OCI-LY1 (cell line): ENCODE measurements at regions not wholly inside any gene's neighbourhood (a gene's known extent, or its start where the extent isn't known, plus 50 kb on each side); places are given as distances from the start of the nearest gene placed in this dataset.

Experiments used
- H2AFZ ChIP-seq: fragments of 200-600 bp; sonication (generic), shearing (Covaris generic); 2 replicates; pipeline ENCODE4 v1.6.0; 2014; ENCODE audit warnings: antibody characterized with exemption, mild to moderate bottlenecking, low read length
- H3F3A ChIP-seq: fragments of 200-600 bp; sonication (generic), shearing (Covaris generic); 2 replicates; pipeline ENCODE4 v1.6.0; 2014; ENCODE audit warnings: mild to moderate bottlenecking, antibody characterized with exemption, low read length, moderate library complexity; ENCODE audit not compliant: insufficient read depth
- H3K27ac ChIP-seq: fragments of 200-600 bp; sonication (generic); 2 replicates; pipeline ENCODE4 v1.5.1; 2014; ENCODE audit warnings: low read length, mixed run types, mild to moderate bottlenecking, low read depth; ENCODE audit not compliant: poor library complexity, severe bottlenecking
- H3K27me3 ChIP-seq: fragments of 200-600 bp; sonication (generic); 2 replicates; pipeline ENCODE4 v1.6.0; 2014; ENCODE audit warnings: antibody characterized with exemption, mild to moderate bottlenecking, low read length, moderate library complexity; ENCODE audit not compliant: insufficient read depth
- H3K36me3 ChIP-seq: fragments of 200-600 bp; sonication (generic); 2 replicates; pipeline ENCODE4 v1.6.1; 2014; ENCODE audit warnings: mild to moderate bottlenecking, antibody characterized with exemption, low read length, moderate library complexity, mixed read lengths; ENCODE audit not compliant: insufficient read depth
- H3K4me1 ChIP-seq: fragments of 200-600 bp; sonication (generic); 2 replicates; pipeline ENCODE4 v1.5.1; 2014; ENCODE audit warnings: mild to moderate bottlenecking, low read length, moderate library complexity; ENCODE audit not compliant: insufficient read depth, severe bottlenecking
- H3K4me2 ChIP-seq: fragments of 200-600 bp; sonication (generic), shearing (Covaris generic); 2 replicates; pipeline ENCODE4 v1.6.1; 2014; ENCODE audit warnings: low read length
- H3K4me3 ChIP-seq: fragments of 200-600 bp; sonication (generic); 2 replicates; pipeline ENCODE4 v1.5.1; 2014; ENCODE audit warnings: low read length, low read depth, mild to moderate bottlenecking, mixed read lengths; ENCODE audit not compliant: poor library complexity, severe bottlenecking
- H3K79me2 ChIP-seq: fragments of 200-600 bp; shearing (Covaris generic); 2 replicates; pipeline ENCODE4 v1.6.1; 2016; ENCODE audit warnings: mixed run types, low read length, mixed read lengths; ENCODE audit not compliant: insufficient read depth
- H3K9ac ChIP-seq: fragments of 200-600 bp; sonication (generic), shearing (Covaris generic); 2 replicates; pipeline ENCODE4 v1.6.1; 2014; ENCODE audit warnings: mild to moderate bottlenecking, low read length, mixed read lengths
- H3K9me2 ChIP-seq: fragments of 200-600 bp; sonication (generic), shearing (Covaris generic); 2 replicates; pipeline ENCODE4 v1.6.1; 2014; ENCODE audit warnings: low read depth, mild to moderate bottlenecking, low read length, mixed read lengths
- H3K9me3 ChIP-seq: fragments of 200-600 bp; shearing (Covaris generic); 2 replicates; pipeline ENCODE4 v1.6.1; 2014; ENCODE audit warnings: low read length, mixed read lengths
- H4K20me1 ChIP-seq: fragments of 200-600 bp; sonication (generic), shearing (Covaris generic); 2 replicates; pipeline ENCODE4 v1.6.0; 2016; ENCODE audit warnings: mild to moderate bottlenecking, low read length; ENCODE audit not compliant: insufficient read depth
- CTCF ChIP-seq: fragments of 200-600 bp; sonication (generic), shearing (Covaris generic); IDR thresholded peaks from 2 replicates; pipeline ENCODE4 v1.5.1; 2017; ENCODE audit warnings: mild to moderate bottlenecking, antibody characterized with exemption, low read length, moderate library complexity, mixed read lengths
- EZH2 ChIP-seq: fragments of 200-600 bp; sonication (generic), shearing (Covaris generic); IDR thresholded peaks from 2 replicates; pipeline ENCODE4 v1.8.0; 2017; ENCODE audit warnings: borderline replicate concordance, mixed run types, mild to moderate bottlenecking, antibody characterized with exemption, low read length, moderate library complexity, mixed read lengths

- no peak overlapping the region for H3K4me2 ChIP-seq
- H3K79me2 ChIP-seq = no peaks in the 10 kb centered on the region
- H3K4me3 ChIP-seq = no peak overlapping the region
- no peak overlapping the region for H3K9ac ChIP-seq
- H3K4me1 ChIP-seq = no peaks in the 10 kb centered on the region
- no peaks in the 10 kb centered on the region for H3K9me2 ChIP-seq
- no peaks in the 10 kb centered on the region for H3F3A ChIP-seq
- no peaks in the 10 kb centered on the region for H3K27me3 ChIP-seq
- H2AFZ ChIP-seq = no peak overlapping the region
- no peaks in the 10 kb centered on the region for H4K20me1 ChIP-seq
- H3K36me3 ChIP-seq = no peaks in the 10 kb centered on the region
- no peaks in the 10 kb centered on the region for H3K9me3 ChIP-seq
- TF ChIP-seq EZH2 (no peak), CTCF (no peak)
- H3K27ac ChIP-seq = no peak overlapping the region
Measured at GRCh38 chr1:232441036-232441411, 188.9 kb downstream of the SIPA1L2 start.

GRCh38 chr1:232440325-232441035, 189.5 kb downstream of the SIPA1L2 start:
- Histone ChIP-seq H3K9me3 (no peaks in the 10 kb centered on the region), H3K4me2 (no peak overlapping the region), H3K4me3 (no peak overlapping the region), H3K27me3 (no peaks in the 10 kb centered on the region), H3K79me2 (no peaks in the 10 kb centered on the region), H3K9me2 (no peaks in the 10 kb centered on the region), H3K4me1 (no peaks in the 10 kb centered on the region), H4K20me1 (no peaks in the 10 kb centered on the region), H3K27ac (no peak overlapping the region), H2AFZ (no peak overlapping the region), H3K36me3 (no peaks in the 10 kb centered on the region), H3K9ac (no peak overlapping the region), H3F3A (no peaks in the 10 kb centered on the region)
- TF ChIP-seq EZH2 = no peak
- no peak for TF ChIP-seq CTCF

- TF ChIP-seq CTCF (no peak), EZH2 (no peak)
- H3K9me2 ChIP-seq = no peaks in the 10 kb centered on the region
- no peak overlapping the region for H3K4me2 ChIP-seq
- 0 out of 2 replicates have a peak, but pooled peaks cover 7% of the 10 kb centered on the region for H3K27me3 ChIP-seq
- no peak overlapping the region for H3K9ac ChIP-seq
- no peaks in the 10 kb centered on the region for H3K9me3 ChIP-seq
- H3K36me3 ChIP-seq = no peaks in the 10 kb centered on the region
- no peaks in the 10 kb centered on the region for H4K20me1 ChIP-seq
- H2AFZ ChIP-seq = no peak overlapping the region
- H3K27ac ChIP-seq = no peak overlapping the region
- H3K79me2 ChIP-seq = no peaks in the 10 kb centered on the region
- no peak overlapping the region for H3K4me3 ChIP-seq
- H3K4me1 ChIP-seq = no peaks in the 10 kb centered on the region
- H3F3A ChIP-seq = no peaks in the 10 kb centered on the region
Measured at GRCh38 chr1:232439011-232439410, 190.9 kb downstream of the SIPA1L2 start.
